Panc1 (cell line): ENCODE measurements at regions not wholly inside any gene's neighbourhood (a gene's known extent, or its start where the extent isn't known, plus 50 kb on each side); places are given as distances from the start of the nearest gene placed in this dataset.
"Not testable (repeated sequence)": the region's sequence is repeated elsewhere in the genome, so short reads cannot be mapped to it uniquely, and the experiment has no call there.

Experiments
- ATAC-seq: fragments of 200-7000 bp; cut with Tn5 transposase; 2 replicates; pipeline ENCODE4 v1.9.1; 2020; ENCODE audit warnings: mild to moderate bottlenecking, moderate library complexity
- BruUV-seq: library from RNA; stranded (reverse); fragments of 400-500 nt; replicated peaks from 2 replicates; lab custom pipeline; 2021; lab: Mats Ljungman, UMichigan
- CTCF ChIA-PET: fragments of 300-600 bp; sonication (Branson Sonifier 250); formaldehyde crosslinking; loops from one replicate; lab custom pipeline; 2022; ENCODE audit warnings: antibody characterized with exemption; lab: Charles Lee
- POLR2A ChIA-PET: fragments of 300-600 bp; sonication (Branson Sonifier 250); formaldehyde crosslinking; loops from one replicate; lab custom pipeline; 2022; ENCODE audit warnings: antibody characterized with exemption; lab: Charles Lee
- DNase-seq: peaks from one replicate; pipeline ENCODE4 v3.0.0-alpha.2; 2010; ENCODE audit warnings: low read depth, low spot score
- H3K27ac ChIP-seq: 2 replicates; pipeline ENCODE4 v1.5.1; 2011; ENCODE audit warnings: mild to moderate bottlenecking, low read length, inconsistent platforms
- H3K27me3 ChIP-seq: fragments of 200-500 bp; sonication (Bioruptor generic); 2 replicates; pipeline ENCODE4 v1.6.0; 2014; ENCODE audit warnings: low read length, inconsistent platforms; ENCODE audit not compliant: control insufficient read depth, insufficient read depth
- H3K36me3 ChIP-seq: fragments of 200-500 bp; sonication (Bioruptor generic); 2 replicates; pipeline ENCODE4 v1.5.1; 2014; ENCODE audit warnings: inconsistent platforms, mild to moderate bottlenecking, low read length, moderate library complexity; ENCODE audit not compliant: control insufficient read depth, insufficient read depth
- H3K4me1 ChIP-seq: 2 replicates; pipeline ENCODE4 v1.5.1; 2011; ENCODE audit warnings: inconsistent platforms, mild to moderate bottlenecking, low read length, moderate library complexity; ENCODE audit not compliant: control insufficient read depth, insufficient read depth
- H3K4me3 ChIP-seq, 2 experiments: 2 replicates each; pipeline ENCODE4 v1.5.1; 2011 to 2012; ENCODE audit warnings: low read depth in 2 of 2, low read length in 2 of 2, mild to moderate bottlenecking in 2 of 2, inconsistent platforms in 1 of 2, moderate library complexity in 1 of 2
- H3K9me3 ChIP-seq: fragments of 200-500 bp; sonication (Bioruptor generic); 2 replicates; pipeline ENCODE4 v1.5.1; 2014; ENCODE audit warnings: low read depth, mild to moderate bottlenecking, inconsistent platforms, low read length, moderate library complexity; ENCODE audit not compliant: control insufficient read depth, insufficient read depth
- POLR2AphosphoS5 ChIP-seq: IDR thresholded peaks from 2 replicates; pipeline ENCODE4 v1.6.1; 2012; ENCODE audit warnings: mild to moderate bottlenecking, low read depth, low read length, moderate library complexity
- SIN3A ChIP-seq: IDR thresholded peaks from 2 replicates; pipeline ENCODE4 v1.6.1; 2012; ENCODE audit warnings: low read depth, mild to moderate bottlenecking, low read length, moderate library complexity, borderline replicate concordance; ENCODE audit not compliant: insufficient read depth
- in situ Hi-C: cut with HindIII; loops from 2 replicates; pipeline ENCODE4 v1.10.0; 2016; ENCODE audit warnings: low sequenced_read_pairs, low pct_unique_long_range_greater_than_20kb
- intact Hi-C: fragments of 100-400 bp; cut with micrococcal nuclease; formaldehyde crosslinking; loops from one replicate; pipeline ENCODE4 v1.10.0; 2022; ENCODE audit not compliant: unreplicated experiment
- TF ChIP-seq, protein P1 (sequence below): fragments of 450-650 bp; IDR thresholded peaks from 2 replicates; pipeline ENCODE4 v1.5.1; 2017; ENCODE audit warnings: mild to moderate bottlenecking

DNA sequence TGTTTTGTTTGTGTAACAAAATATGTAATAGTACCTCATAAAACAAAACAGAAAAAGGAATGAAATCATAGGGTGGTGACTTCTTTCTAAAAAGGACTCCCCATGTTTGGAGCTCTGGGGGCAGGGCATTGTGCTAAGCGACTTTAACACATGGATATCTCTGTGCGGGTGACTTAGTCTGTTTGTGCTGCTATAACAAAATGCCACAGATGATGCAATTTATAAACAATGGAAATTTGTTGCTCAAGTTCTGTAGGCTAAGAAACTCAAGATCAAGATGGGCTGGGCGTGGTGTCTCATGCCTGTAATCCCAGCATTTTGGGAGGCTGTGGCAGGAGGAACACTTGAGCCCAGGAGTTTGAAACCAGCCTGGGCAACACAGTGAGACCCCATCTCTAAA lies 85.4 kb upstream of the SIM2 start:
- no peaks in the 10 kb centered on the region for H3K36me3 ChIP-seq
- intact Hi-C loops (no loop called here), in situ Hi-C loops (no loop called here)
- ChIA-PET CTCF (no interaction called here), POLR2A (no interaction called here)
- no TSS peak for BruUV-seq
- peaks cover 13% of the 10 kb centered on the region for H3K27me3 ChIP-seq
- H3K4me3 ChIP-seq: no peak overlapping the region
- ATAC-seq (no peak), DNase-seq (no peak)
- TF ChIP-seq, protein P1, sequence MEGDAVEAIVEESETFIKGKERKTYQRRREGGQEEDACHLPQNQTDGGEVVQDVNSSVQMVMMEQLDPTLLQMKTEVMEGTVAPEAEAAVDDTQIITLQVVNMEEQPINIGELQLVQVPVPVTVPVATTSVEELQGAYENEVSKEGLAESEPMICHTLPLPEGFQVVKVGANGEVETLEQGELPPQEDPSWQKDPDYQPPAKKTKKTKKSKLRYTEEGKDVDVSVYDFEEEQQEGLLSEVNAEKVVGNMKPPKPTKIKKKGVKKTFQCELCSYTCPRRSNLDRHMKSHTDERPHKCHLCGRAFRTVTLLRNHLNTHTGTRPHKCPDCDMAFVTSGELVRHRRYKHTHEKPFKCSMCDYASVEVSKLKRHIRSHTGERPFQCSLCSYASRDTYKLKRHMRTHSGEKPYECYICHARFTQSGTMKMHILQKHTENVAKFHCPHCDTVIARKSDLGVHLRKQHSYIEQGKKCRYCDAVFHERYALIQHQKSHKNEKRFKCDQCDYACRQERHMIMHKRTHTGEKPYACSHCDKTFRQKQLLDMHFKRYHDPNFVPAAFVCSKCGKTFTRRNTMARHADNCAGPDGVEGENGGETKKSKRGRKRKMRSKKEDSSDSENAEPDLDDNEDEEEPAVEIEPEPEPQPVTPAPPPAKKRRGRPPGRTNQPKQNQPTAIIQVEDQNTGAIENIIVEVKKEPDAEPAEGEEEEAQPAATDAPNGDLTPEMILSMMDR: no peak
- no peak for TF ChIP-seq SIN3A
- no peak overlapping the region for H3K27ac ChIP-seq
- no peaks in the 10 kb centered on the region for H3K4me1 ChIP-seq
- H3K9me3 ChIP-seq: no peaks in the 10 kb centered on the region

- no peak overlapping the region for H3K4me3 ChIP-seq
- peaks cover 11% of the 10 kb centered on the region for H3K27me3 ChIP-seq
- no peak for ATAC-seq
- no peaks in the 10 kb centered on the region for H3K36me3 ChIP-seq
- no peaks in the 10 kb centered on the region for H3K9me3 ChIP-seq
- in situ Hi-C loops (no loop called here), intact Hi-C loops (no loop called here)
- ChIA-PET CTCF (no interaction called here), POLR2A (no interaction called here)
- no peak overlapping the region for H3K27ac ChIP-seq
- DNase-seq: no peak
- no peaks in the 10 kb centered on the region for H3K4me1 ChIP-seq
- BruUV-seq: no TSS peak
- no peak for TF ChIP-seq POLR2AphosphoS5
- TF ChIP-seq, protein P1: peak; percentile 45
Measured at GRCh38 chr21:36615274-36615964, 83.5 kb upstream of the SIM2 start.

DNA sequence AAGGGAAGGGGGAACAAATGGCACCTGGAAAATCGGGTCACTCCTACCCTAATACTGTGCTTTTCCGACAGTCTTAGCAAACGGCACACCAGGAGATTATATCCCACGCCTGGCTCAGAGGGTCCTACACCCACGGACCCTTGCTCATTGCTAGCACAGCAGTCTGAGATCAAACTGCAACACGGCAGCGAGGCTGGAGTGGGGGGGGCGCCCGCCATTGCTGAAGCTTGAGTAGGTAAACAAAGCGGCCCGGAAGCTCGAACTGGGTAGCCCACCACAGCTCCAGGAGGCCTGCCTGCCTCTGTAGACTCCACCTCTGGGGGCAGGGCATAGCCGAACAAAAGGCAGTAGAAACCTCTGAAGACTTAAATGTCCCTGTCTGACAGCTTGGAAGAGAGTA lies 82.1 kb upstream of the SIM2 start:
- H3K36me3 ChIP-seq, DNase-seq, H3K27ac ChIP-seq, CTCF ChIA-PET, BruUV-seq, H3K4me3 ChIP-seq, H3K27me3 ChIP-seq, in situ Hi-C loops, H3K9me3 ChIP-seq, POLR2A ChIA-PET, H3K4me1 ChIP-seq, ATAC-seq, intact Hi-C loops: not testable (repeated sequence)

DNA sequence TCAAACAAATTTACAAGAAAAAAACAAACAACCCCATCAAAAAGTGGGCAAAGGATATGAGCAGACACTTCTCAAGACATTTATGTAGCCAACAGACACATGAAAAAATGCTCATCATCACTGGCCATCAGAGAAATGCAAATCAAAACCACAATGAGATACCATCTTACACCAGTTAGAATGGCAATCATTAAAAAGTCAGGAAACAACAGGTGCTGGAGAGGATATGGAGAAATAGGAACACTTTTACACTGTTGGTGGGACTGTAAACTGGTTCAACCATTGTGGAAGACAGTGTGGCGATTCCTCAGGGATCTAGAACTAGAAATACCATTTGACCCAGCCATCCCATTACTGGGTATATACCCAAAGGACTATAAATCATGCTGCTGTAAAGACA lies 77.1 kb upstream of the SIM2 start:
- H3K9me3 ChIP-seq, H3K27ac ChIP-seq, in situ Hi-C loops, H3K4me3 ChIP-seq, DNase-seq, ATAC-seq, intact Hi-C loops, H3K4me1 ChIP-seq, BruUV-seq, H3K27me3 ChIP-seq, CTCF ChIA-PET, H3K36me3 ChIP-seq, POLR2A ChIA-PET: not testable (repeated sequence)
